ENCODE measurements at regions not wholly inside any gene's neighbourhood (a gene's known extent, or its start where the extent isn't known, plus 50 kb on each side); places are given as distances from the start of the nearest gene placed in this dataset.

- TF ChIP-seq CTCF (conservative IDR thresholded peaks at IDR 0.05; ENCODE audit: control insufficient read depth, insufficient read depth, low read depth, low read length), result no peak
- H3K4me3 ChIP-seq (ENCODE audit: control insufficient read depth, low read depth, low read length), result no peak overlapping the region
- no peak for DNase-seq (ENCODE audit: low read depth)
Observed at GRCh38 chr15:62573876-62574275, 408.8 kb upstream of the C2CD4B start.

GRCh38 chr15:62578546-62578945, 413.5 kb upstream of the C2CD4B start:
- no peak for DNase-seq (ENCODE audit: low read depth)
- no peak overlapping the region for H3K4me3 ChIP-seq (ENCODE audit: control insufficient read depth, low read depth, low read length)
- no peak for TF ChIP-seq CTCF (conservative IDR thresholded peaks at IDR 0.05; ENCODE audit: control insufficient read depth, insufficient read depth, low read depth, low read length)

- TF ChIP-seq CTCF (conservative IDR thresholded peaks at IDR 0.05; ENCODE audit: control insufficient read depth, insufficient read depth, low read depth, low read length), result no peak
Observed at GRCh38 chr15:62578960-62579359, 413.9 kb upstream of the C2CD4B start.

GRCh38 chr15:62579842-62580241, 414.8 kb upstream of the C2CD4B start:
- no peak overlapping the region for H3K4me3 ChIP-seq (ENCODE audit: control insufficient read depth, low read depth, low read length)
- no peak for TF ChIP-seq CTCF (conservative IDR thresholded peaks at IDR 0.05; ENCODE audit: control insufficient read depth, insufficient read depth, low read depth, low read length)
- no peak for DNase-seq (ENCODE audit: low read depth)

More at GRCh38 chr15:62578960-62579359, 413.9 kb upstream of the C2CD4B start:
- no peak overlapping the region for H3K4me3 ChIP-seq (ENCODE audit: control insufficient read depth, low read depth, low read length)
- no peak for DNase-seq (ENCODE audit: low read depth)

GRCh38 chr15:62582580-62582979, 417.5 kb upstream of the C2CD4B start:
- H3K4me3 ChIP-seq (ENCODE audit: control insufficient read depth, low read depth, low read length), result no peak overlapping the region
- no peak for TF ChIP-seq CTCF (conservative IDR thresholded peaks at IDR 0.05; ENCODE audit: control insufficient read depth, insufficient read depth, low read depth, low read length)
- no peak for DNase-seq (ENCODE audit: low read depth)

- no peak for DNase-seq (ENCODE audit: low read depth)
- no peak overlapping the region for H3K4me3 ChIP-seq (ENCODE audit: control insufficient read depth, low read depth, low read length)
- TF ChIP-seq CTCF (conservative IDR thresholded peaks at IDR 0.05; ENCODE audit: control insufficient read depth, insufficient read depth, low read depth, low read length), result no peak
Observed at GRCh38 chr15:62584301-62585235, 419.5 kb upstream of the C2CD4B start.
